ENCODE measurements at regions not wholly inside any gene's neighbourhood (a gene's known extent, or its start where the extent isn't known, plus 50 kb on each side); places are given as distances from the start of the nearest gene placed in this dataset.

DNA sequence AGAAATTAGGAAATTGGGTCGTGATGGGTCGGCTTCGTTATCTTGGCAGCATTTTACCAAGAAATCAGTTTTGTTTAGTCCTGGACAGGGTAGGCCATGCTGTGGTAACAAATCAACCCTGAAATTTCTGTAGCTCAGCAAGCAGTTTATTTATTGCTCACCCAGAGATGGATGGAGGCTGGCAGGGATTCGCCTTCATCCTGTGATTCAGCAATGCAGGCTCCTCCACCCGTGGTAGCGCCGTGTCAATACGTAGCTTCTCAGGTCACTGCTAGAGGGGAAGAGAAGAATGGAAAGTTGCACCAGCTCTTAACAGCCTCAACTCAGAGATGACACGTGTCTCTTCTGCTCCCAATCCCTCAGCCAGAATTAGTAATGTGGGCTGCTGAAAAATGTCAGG lies 157.0 kb upstream of the SGK1 start:
- DNase-seq (ENCODE audit: extremely low read depth in 1 of 4, low spot score in 3 of 4) (no peak), FAIRE-seq (no peak), ATAC-seq (no peak)
- no peaks in the 10 kb centered on the region for H3K9me1 ChIP-seq (ENCODE audit: control insufficient read depth, insufficient read depth, low read length)
- ChIA-PET POLR2A (no interaction called here), CTCF (ENCODE audit: low intra/inter-chr PET ratio) (no interaction called here)
- no peaks in the 10 kb centered on the region for H3K79me2 ChIP-seq (ENCODE audit: control insufficient read depth, insufficient read depth, low read length)
- H3K36me3 ChIP-seq (ENCODE audit: control insufficient read depth, insufficient read depth, low read length): no peaks in the 10 kb centered on the region
- no peaks in the 10 kb centered on the region; a peak in 2 of 5 replicates for H3K4me1 ChIP-seq (replicated peaks in 1 of 2; ENCODE audit: control insufficient read depth in 2 of 2, insufficient read depth in 2 of 2, low read length in 2 of 2)
- 10% methylated on average over 9 of the region's 9 CpGs for WGBS (ENCODE audit: insufficient coverage, low coverage, missing lambda C conversion rate)
- H3K4me3 ChIP-seq: no peak overlapping the region
- peaks cover 3 to 13% of the 10 kb centered on the region in 2 experiments; a peak in 2 of 5 replicates for H3K27me3 ChIP-seq (ENCODE audit: control insufficient read depth in 2 of 2, insufficient read depth in 2 of 2, low read length in 2 of 2)
- BruUV-seq (replicated peaks): no TSS peak
- H3K9ac ChIP-seq (ENCODE audit: insufficient read depth in 1 of 2, low read depth in 2 of 2, low read length in 2 of 2): no peak overlapping the region
- intact Hi-C loops (cut with micrococcal nuclease) (no loop called here), in situ Hi-C loops (cut with MboI) (no loop called here)
- H3K27ac ChIP-seq (ENCODE audit: extremely low read depth, low read depth, low read length): no peak overlapping the region
- TF ChIP-seq NFIX (CRISPR knock-in tag; IDR thresholded peaks at IDR 0.05; ENCODE audit: low read depth) (no peak), NR2C2 (CRISPR knock-in tag; IDR thresholded peaks at IDR 0.05) (no peak), NR2C2 (tag; IDR thresholded peaks at IDR 0.05) (no peak), BMI1 (IDR thresholded peaks at IDR 0.05; ENCODE audit: low read length) (no peak), KLF1 (tag; IDR thresholded peaks at IDR 0.05) (no peak), CBFB (CRISPR knock-in tag; IDR thresholded peaks at IDR 0.05) (no peak)
- TF ChIP-seq, protein P1, sequence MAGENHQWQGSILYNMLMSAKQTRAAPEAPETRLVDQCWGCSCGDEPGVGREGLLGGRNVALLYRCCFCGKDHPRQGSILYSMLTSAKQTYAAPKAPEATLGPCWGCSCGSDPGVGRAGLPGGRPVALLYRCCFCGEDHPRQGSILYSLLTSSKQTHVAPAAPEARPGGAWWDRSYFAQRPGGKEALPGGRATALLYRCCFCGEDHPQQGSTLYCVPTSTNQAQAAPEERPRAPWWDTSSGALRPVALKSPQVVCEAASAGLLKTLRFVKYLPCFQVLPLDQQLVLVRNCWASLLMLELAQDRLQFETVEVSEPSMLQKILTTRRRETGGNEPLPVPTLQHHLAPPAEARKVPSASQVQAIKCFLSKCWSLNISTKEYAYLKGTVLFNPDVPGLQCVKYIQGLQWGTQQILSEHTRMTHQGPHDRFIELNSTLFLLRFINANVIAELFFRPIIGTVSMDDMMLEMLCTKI (IDR thresholded peaks at IDR 0.05; ENCODE audit: partially characterized antibody): no peak
- H3K9me3 ChIP-seq (replicated peaks; ENCODE audit: control insufficient read depth, insufficient read depth, low read depth, low read length): no peaks in the 10 kb centered on the region
- no peak overlapping the region for H3K4me2 ChIP-seq (ENCODE audit: insufficient read depth, low read length)
- no peak overlapping the region for H2AFZ ChIP-seq (ENCODE audit: low read depth, low read length)
- no peaks in the 10 kb centered on the region for H4K20me1 ChIP-seq (replicated peaks; ENCODE audit: control insufficient read depth, insufficient read depth, low read length)
